K562 (cell line): ENCODE measurements at regions not wholly inside any gene's neighbourhood (a gene's known extent, or its start where the extent isn't known, plus 50 kb on each side); places are given as distances from the start of the nearest gene placed in this dataset.
A peak's percentile ranks its signal among the peaks of the same experiment; 100 is the strongest.

Source experiments
- ATAC-seq: fragments of 200-7000 bp; cut with Tn5 transposase; 3 replicates; pipeline ENCODE4 v1.9.1; 2020; ENCODE audit warnings: moderate library complexity
- BruUV-seq: library from RNA; stranded (reverse); fragments of 400-500 nt; replicated peaks from 2 replicates; lab custom pipeline; 2021; lab: Mats Ljungman, UMichigan
- CTCF ChIA-PET: fragments of 300-600 bp; formaldehyde crosslinking; extraction: SDS; loops from one replicate; lab custom pipeline; 2021; ENCODE audit warnings: low intra/inter-chr PET ratio; lab: Yijun Ruan, JAX
- POLR2A ChIA-PET: fragments of 300-600, 350-650 bp; sonication (Branson Sonifier 250); formaldehyde crosslinking; extraction: SDS; loops from one replicate; lab custom pipeline; 2021; ENCODE audit warnings: antibody characterized with exemption, inconsistent platforms; lab: Yijun Ruan, JAX
- DNase-seq, 4 experiments: peaks; one replicate each; pipeline versions ENCODE4 v3.0.0 to v3.0.0-alpha.2; 2011 to 2018; ENCODE audit warnings: low spot score in 3 of 4, mixed read lengths in 3 of 4; ENCODE audit errors: extremely low read depth in 1 of 4
- FAIRE-seq: peaks from 2 replicates; lab custom pipeline; 2011; peaks lifted over from hg19 to GRCh38; lab: Jason Lieb, UNC
- H2AFZ ChIP-seq: 2 replicates; pipeline ENCODE4 v1.6.0; 2011; ENCODE audit warnings: low read depth, low read length, control low read depth, inconsistent platforms
- H3K27ac ChIP-seq: fragments of 200-600 bp; 3 replicates; pipeline ENCODE4 v1.8.0; 2011; ENCODE audit warnings: low read depth, mild to moderate bottlenecking, control low read depth, inconsistent platforms, low read length, moderate library complexity, mixed read lengths; ENCODE audit errors: extremely low read depth
- H3K27me3 ChIP-seq, 2 experiments: fragments of 300-600 bp in 1 of 2; 2 replicates in 1 of 2; 3 replicates in 1 of 2; pipeline versions ENCODE4 v1.6.0 to v1.8.0; 2011; ENCODE audit warnings: inconsistent platforms in 2 of 2, low read length in 2 of 2, mild to moderate bottlenecking in 1 of 2, mixed read lengths in 1 of 2, moderate library complexity in 1 of 2; ENCODE audit not compliant: control insufficient read depth in 2 of 2, insufficient read depth in 2 of 2
- H3K36me3 ChIP-seq: fragments of 300-600 bp; 3 replicates; pipeline ENCODE4 v1.8.0; 2011; ENCODE audit warnings: mild to moderate bottlenecking, low read length, inconsistent platforms; ENCODE audit not compliant: control insufficient read depth, insufficient read depth
- H3K4me1 ChIP-seq, 2 experiments: fragments of 200-600 bp in 1 of 2; replicated peaks in 1 of 2; 2 replicates in 1 of 2; 3 replicates in 1 of 2; pipeline versions ENCODE4 v1.5.1 to v1.8.0; 2011; ENCODE audit warnings: inconsistent platforms in 2 of 2, low read length in 2 of 2, mild to moderate bottlenecking in 1 of 2, mixed read lengths in 1 of 2, moderate library complexity in 1 of 2; ENCODE audit not compliant: control insufficient read depth in 2 of 2, insufficient read depth in 2 of 2
- H3K4me2 ChIP-seq: 2 replicates; pipeline ENCODE4 v1.6.1; 2011; ENCODE audit warnings: low read length, control low read depth, inconsistent platforms, mixed read lengths; ENCODE audit not compliant: insufficient read depth
- H3K4me3 ChIP-seq: fragments of 200-600 bp; sonication (generic), shearing (Covaris generic); 2 replicates; pipeline ENCODE4 v1.5.1; 2016; ENCODE audit warnings: control low read depth, inconsistent platforms
- H3K79me2 ChIP-seq: fragments of 200-600 bp; 3 replicates; pipeline ENCODE4 v1.8.0; 2011; ENCODE audit warnings: low read length, inconsistent platforms; ENCODE audit not compliant: control insufficient read depth, insufficient read depth
- H3K9ac ChIP-seq, 2 experiments: 2 replicates each; pipeline versions ENCODE4 v1.6.0 to v1.6.1; 2011; ENCODE audit warnings: low read depth in 2 of 2, low read length in 2 of 2, control low read depth in 1 of 2, inconsistent platforms in 1 of 2, mild to moderate bottlenecking in 1 of 2, mixed read lengths in 1 of 2; ENCODE audit not compliant: insufficient read depth in 1 of 2
- H3K9me1 ChIP-seq: one replicate; pipeline ENCODE4 v1.6.0; 2011; ENCODE audit warnings: inconsistent platforms, mild to moderate bottlenecking, low read length, moderate library complexity; ENCODE audit not compliant: control insufficient read depth, insufficient read depth
- H3K9me3 ChIP-seq: replicated peaks from 2 replicates; pipeline ENCODE4 v1.5.1; 2011; ENCODE audit warnings: low read depth, low read length, inconsistent platforms; ENCODE audit not compliant: control insufficient read depth, insufficient read depth
- H4K20me1 ChIP-seq: replicated peaks from 2 replicates; pipeline ENCODE4 v1.6.1; 2011; ENCODE audit warnings: low read length, inconsistent platforms, mixed read lengths; ENCODE audit not compliant: control insufficient read depth, insufficient read depth
- C11orf30 ChIP-seq: fragments of 450-650 bp; IDR thresholded peaks from 2 replicates; pipeline ENCODE4 v1.6.1; 2016; ENCODE audit warnings: low read depth, mild to moderate bottlenecking
- CBFA2T3 ChIP-seq: fragments of 450-650 bp; IDR thresholded peaks from 2 replicates; pipeline ENCODE4 v1.6.1; 2017
- CEBPB ChIP-seq: fragments of 450-650 bp; IDR thresholded peaks from 2 replicates; pipeline ENCODE4 v1.6.1; 2016; ENCODE audit warnings: missing genetic modification characterization, missing compliant biosample characterization
- ETV1 ChIP-seq: fragments of 450-650 bp; conservative IDR thresholded peaks from 2 replicates; pipeline ENCODE4 v1.6.1; 2016; ENCODE audit warnings: missing genetic modification characterization, control low read depth, low read depth, missing compliant biosample characterization
- EWSR1 ChIP-seq: fragments of 450-650 bp; IDR thresholded peaks from 2 replicates; pipeline ENCODE4 v1.6.1; 2018; ENCODE audit warnings: borderline replicate concordance, mild to moderate bottlenecking, low read depth, moderate library complexity; ENCODE audit not compliant: partially characterized antibody
- MAFG ChIP-seq: fragments of 450-650 bp; conservative IDR thresholded peaks from 2 replicates; pipeline ENCODE4 v1.6.1; 2016; ENCODE audit warnings: missing genetic modification characterization, missing compliant biosample characterization
- NFE2 ChIP-seq: IDR thresholded peaks from 2 replicates; pipeline ENCODE4 v1.6.1; 2014; ENCODE audit warnings: antibody characterized with exemption, low read depth
- ZNF239 ChIP-seq: fragments of 250-450 bp; sonication (Bioruptor Pico); IDR thresholded peaks from 2 replicates; pipeline ENCODE4 v1.4.0; 2020; ENCODE audit warnings: mild to moderate bottlenecking
- ZNF316 ChIP-seq: fragments of 450-650 bp; IDR thresholded peaks from 2 replicates; pipeline ENCODE4 v1.6.1; 2016
- WGBS: fragments of 100-300 bp; shearing (Covaris generic); methylation state at CpG from one replicate; pipeline ENCODE4 v1.1.6; 2016; ENCODE audit warnings: low coverage, mixed read lengths; ENCODE audit not compliant: insufficient coverage; ENCODE audit errors: missing lambda C conversion rate; 5-methylcytosine and 5-hydroxymethylcytosine counted together
- in situ Hi-C: fragments of 300-500 bp; cut with MboI; formaldehyde crosslinking; loops from 4 replicates; pipeline ENCODE4 v1.15.0; 2018; ENCODE audit warnings: inconsistent platforms, mixed read lengths
- intact Hi-C: fragments of 100-400 bp; cut with micrococcal nuclease; formaldehyde crosslinking; loops from 2 replicates; pipeline ENCODE4 v1.14.2; 2022

- Histone ChIP-seq H3K27ac (no peak overlapping the region), H3K4me2 (no peak overlapping the region; the same call in 1 of the 2 replicates), H3K4me1 (no peaks in the 10 kb centered on the region), H4K20me1 (no peaks in the 10 kb centered on the region), H3K9me3 (no peaks in the 10 kb centered on the region), H2AFZ (no peak overlapping the region), H3K36me3 (no peaks in the 10 kb centered on the region), H3K9me1 (no peaks in the 10 kb centered on the region), H3K4me3 (no peak overlapping the region), H3K27me3 (peaks cover 13 to 21% of the 10 kb centered on the region in 2 experiments), H3K79me2 (no peaks in the 10 kb centered on the region), H3K9ac (no peak overlapping the region)
- FAIRE-seq, result peak; percentile 69
- ATAC-seq, result peak; percentile 77
- no TSS peak for BruUV-seq
- peak in 1 of 4 experiments; percentile 21 for DNase-seq
- in situ Hi-C loops (no loop called here), intact Hi-C loops (loop anchor here (10.0 kb wide), 1 partner anchor 373 kb away; no protein-coding TSS in a partner anchor)
- POLR2A ChIA-PET, result no interaction called here
- 2% methylated on average over 6 of the region's 6 CpGs for WGBS
- CTCF ChIA-PET, result no interaction called here
- no peak for TF ChIP-seq EWSR1
- no peak for TF ChIP-seq CEBPB
- peak; percentile 47; the same call in 1 of the 2 replicates for TF ChIP-seq ZNF316
- TF ChIP-seq ETV1 (tag), result peak; percentile 45; the same call in 1 of the 2 replicates
- TF ChIP-seq NFE2, result peak; percentile 72
- peak; percentile 49 for TF ChIP-seq C11orf30
- peak; percentile 39 for TF ChIP-seq CBFA2T3
- 0 out of 2 replicates have a peak, but pooled peaks have one; percentile 17 for TF ChIP-seq ZNF239 (CRISPR knock-in tag)
- TF ChIP-seq MAFG, result peak; percentile 57
These were observed 86.6 kb downstream of the ZBTB18 start for GRCh38 chr1:244137725-244138124.
